ENCODE measurements at regions not wholly inside any gene's neighbourhood (a gene's known extent, or its start where the extent isn't known, plus 50 kb on each side); places are given as distances from the start of the nearest gene placed in this dataset.
A peak's percentile ranks its signal among the peaks of the same experiment; 100 is the strongest.

- H2BK15ac ChIP-seq (ENCODE audit: low read length): no peak overlapping the region
- CTCF ChIA-PET (ENCODE audit: partially characterized antibody): interaction anchor here (0.5 to 4.7 kb wide), 14 partner anchors 10 to 291 kb away, joined by 3 to 29 read pairs (median 4); no protein-coding TSS in a partner anchor
- 74% methylated on average over 6 of the region's 6 CpGs; no CpG with 5 or more reads in 1 of the 2 experiments for WGBS, 2 experiments (ENCODE audit: extremely low coverage in 1 of 2, insufficient coverage in 1 of 2, insufficient read length in 1 of 2, insufficient replicate concordance in 2 of 2, low coverage in 1 of 2, low lambda C conversion rate in 2 of 2, missing lambda C conversion rate in 1 of 2)
- no peak overlapping the region for H3K9ac ChIP-seq (replicated peaks in 1 of 4; ENCODE audit: extremely low read depth in 1 of 4, low read depth in 3 of 4, low read length in 3 of 4)
- H3K4me1 ChIP-seq (replicated peaks in 1 of 4; ENCODE audit: control insufficient read depth in 3 of 4, insufficient read depth in 4 of 4, low read length in 3 of 4): peaks cover 4 to 24% (median 20%) of the 10 kb centered on the region in 4 experiments
- no peaks in the 10 kb centered on the region for H3K27me3 ChIP-seq (replicated peaks in 1 of 4; ENCODE audit: control insufficient read depth in 3 of 4, extremely low read depth in 1 of 4, insufficient read depth in 3 of 4, low read length in 3 of 4)
- H3K36me3 ChIP-seq (ENCODE audit: control insufficient read depth in 2 of 4, insufficient read depth in 4 of 4, low read length in 3 of 4): no peaks in the 10 kb centered on the region
- H3K23ac ChIP-seq (ENCODE audit: insufficient read length): no peak overlapping the region
- H2AFZ ChIP-seq (ENCODE audit: low read length): no peak overlapping the region
- no peak overlapping the region for H4K91ac ChIP-seq (replicated peaks; ENCODE audit: insufficient read length, low read length)
- no peaks in the 10 kb centered on the region for H4K20me1 ChIP-seq (replicated peaks in 1 of 2; ENCODE audit: control insufficient read depth in 1 of 2, insufficient read depth in 2 of 2, low read length in 2 of 2)
- no peaks in the 10 kb centered on the region for H3K79me1 ChIP-seq (ENCODE audit: low read depth, low read length)
- H3K14ac ChIP-seq (ENCODE audit: insufficient read length): no peak overlapping the region
- no peaks in the 10 kb centered on the region; the same call in 1 of the 2 replicates for H3K23me2 ChIP-seq (ENCODE audit: low read depth, low read length)
- H4K8ac ChIP-seq (ENCODE audit: extremely low read depth, insufficient read depth, low read length): no peak overlapping the region
- H4K5ac ChIP-seq (ENCODE audit: insufficient read length, low read depth, low read length): no peak overlapping the region
- H2BK20ac ChIP-seq (ENCODE audit: low read length): no peak overlapping the region
- H2BK5ac ChIP-seq (ENCODE audit: low read depth, low read length): no peak overlapping the region
- no peak overlapping the region for H3K18ac ChIP-seq (ENCODE audit: extremely low read depth, low read length)
- H2AK5ac ChIP-seq (ENCODE audit: low read depth, low read length): no peak overlapping the region
- 0 out of 4 replicates have a peak, but pooled peaks cover 0 to 3% of the 10 kb centered on the region in 2 experiments for H3K9me3 ChIP-seq (ENCODE audit: insufficient read depth in 2 of 2, low read depth in 1 of 2, low read length in 1 of 2)
- no peak overlapping the region for H2BK12ac ChIP-seq (ENCODE audit: low read depth, low read length)
- H3K4me3 ChIP-seq (ENCODE audit: extremely low read depth in 1 of 4, insufficient read depth in 2 of 4, low read depth in 3 of 4, low read length in 4 of 4): no peak overlapping the region
- no peak overlapping the region for H3K56ac ChIP-seq (replicated peaks; ENCODE audit: insufficient read length, low read depth, low read length)
- H3K4me2 ChIP-seq (ENCODE audit: insufficient read depth in 1 of 2, low read depth in 2 of 2, low read length in 2 of 2): no peak overlapping the region
- H3K4ac ChIP-seq (replicated peaks; ENCODE audit: insufficient read length, low read depth, low read length): no peak overlapping the region
- no peak overlapping the region for H2BK120ac ChIP-seq (replicated peaks; ENCODE audit: low read depth, low read length)
- peak; percentile 30 to 43; a peak in 3 of 4 replicates for TF ChIP-seq RAD21 (IDR thresholded peaks at IDR 0.05 in 1 of 2, conservative IDR thresholded peaks at IDR 0.05 in 1 of 2; ENCODE audit: low read depth in 2 of 2, low read length in 2 of 2)
- peak; percentile 46 to 73 (median 65) for TF ChIP-seq CTCF (IDR thresholded peaks at IDR 0.05; ENCODE audit: control extremely low read depth in 1 of 3, insufficient read depth in 1 of 3, low read depth in 1 of 3, low read length in 3 of 3)
- TF ChIP-seq CEBPB (IDR thresholded peaks at IDR 0.05; ENCODE audit: low read depth, low read length): no peak
- H3K79me2 ChIP-seq (ENCODE audit: control insufficient read depth in 1 of 2, insufficient read depth in 2 of 2, low read length in 2 of 2): no peaks in the 10 kb centered on the region
- FAIRE-seq (no peak), DNase-seq (ENCODE audit: low read depth in 1 of 2, low spot score in 2 of 2) (peak in 1 of 2 experiments; percentile 55)
- POLR2A ChIA-PET (ENCODE audit: partially characterized antibody): no interaction called here
- H3K27ac ChIP-seq (ENCODE audit: low read depth, low read length): no peak overlapping the region
These were observed 84.3 kb upstream of the VAV3 start for GRCh38 chr1:108049178-108049819.
